HepG2 (cell line): ENCODE measurements at regions not wholly inside any gene's neighbourhood (a gene's known extent, or its start where the extent isn't known, plus 50 kb on each side); places are given as distances from the start of the nearest gene placed in this dataset.

Experiments used
- ATF1 ChIP-seq: IDR thresholded peaks from 2 replicates; pipeline ENCODE4 v1.6.1; 2016; ENCODE audit warnings: mild to moderate bottlenecking, control low read depth
- EP300 ChIP-seq, 3 experiments: sonication (generic) in 1 of 3; formaldehyde crosslinking in 1 of 3; IDR thresholded peaks; 2 replicates each; pipeline versions ENCODE4 v1.5.1 to v1.6.1; 2011 to 2020; ENCODE audit warnings: low read depth in 2 of 3, low read length in 2 of 3, borderline replicate concordance in 1 of 3, improper control_type of control experiment in 1 of 3, mild to moderate bottlenecking in 1 of 3, missing genetic modification reagents in 1 of 3, moderate library complexity in 1 of 3
- EZH2 ChIP-seq: conservative IDR thresholded peaks from 2 replicates; pipeline ENCODE4 v1.6.1; 2012; ENCODE audit warnings: mild to moderate bottlenecking, low read depth, low read length, moderate library complexity
- FOXO1 ChIP-seq: sonication (generic); formaldehyde crosslinking; IDR thresholded peaks from 2 replicates; pipeline ENCODE4 v1.4.0; 2020; ENCODE audit warnings: missing genetic modification reagents
- GATAD2A ChIP-seq: IDR thresholded peaks from 2 replicates; pipeline ENCODE4 v1.6.1; 2016
- HIC2 ChIP-seq: sonication (generic); formaldehyde crosslinking; IDR thresholded peaks from 2 replicates; pipeline ENCODE4 v1.9.0; 2022; ENCODE audit warnings: low read depth, missing genetic modification reagents
- HMGXB3 ChIP-seq: sonication (generic); formaldehyde crosslinking; IDR thresholded peaks from 2 replicates; pipeline ENCODE4 v1.4.0; 2020; ENCODE audit warnings: missing genetic modification reagents, borderline replicate concordance
- HNRNPH1 ChIP-seq: fragments of 200-400 bp; formaldehyde crosslinking; optimal IDR thresholded peaks from 2 replicates; pipeline ENCODE3; 2017; ENCODE audit warnings: mild to moderate bottlenecking, low read depth, low read length
- KLF16 ChIP-seq, 2 experiments: sonication (generic) in 1 of 2; formaldehyde crosslinking in 1 of 2; IDR thresholded peaks; 2 replicates each; pipeline versions ENCODE4 v1.6.1 to v1.8.0; 2016 to 2023; ENCODE audit warnings: missing genetic modification reagents in 2 of 2, missing compliant biosample characterization in 1 of 2
- LCORL ChIP-seq, 2 experiments: fragments of 450-650 bp in 1 of 2; sonication (generic) in 1 of 2; formaldehyde crosslinking in 1 of 2; IDR thresholded peaks; 2 replicates each; pipeline versions ENCODE4 v1.5.0 to v1.6.1; 2017 to 2020; ENCODE audit warnings: antibody characterized with exemption in 1 of 2, missing genetic modification reagents in 1 of 2
- MIER3 ChIP-seq: IDR thresholded peaks from 2 replicates; pipeline ENCODE4 v1.6.1; 2016; ENCODE audit warnings: missing compliant biosample characterization, borderline replicate concordance
- RELA ChIP-seq: sonication (generic); formaldehyde crosslinking; IDR thresholded peaks from 2 replicates; pipeline ENCODE4 v1.4.0; 2020; ENCODE audit warnings: missing genetic modification reagents
- SIX1 ChIP-seq: sonication (generic); formaldehyde crosslinking; IDR thresholded peaks from 2 replicates; pipeline ENCODE4 v1.4.0; 2020; ENCODE audit warnings: missing genetic modification reagents, borderline replicate concordance
- SMAD3 ChIP-seq: sonication (generic); formaldehyde crosslinking; IDR thresholded peaks from 2 replicates; pipeline ENCODE4 v1.4.0; 2020; ENCODE audit warnings: missing genetic modification reagents
- SRF ChIP-seq: IDR thresholded peaks from 2 replicates; pipeline ENCODE4 v1.6.1; 2011; ENCODE audit warnings: mild to moderate bottlenecking, low read depth, low read length, moderate library complexity
- TARDBP ChIP-seq: sonication (generic); formaldehyde crosslinking; IDR thresholded peaks from 2 replicates; pipeline ENCODE4 v1.8.0; 2022; ENCODE audit warnings: mild to moderate bottlenecking, missing genetic modification reagents
- TBL1XR1 ChIP-seq: fragments of 150-350 bp; IDR thresholded peaks from 2 replicates; pipeline ENCODE4 v1.6.1; 2014; ENCODE audit warnings: borderline replicate concordance, low read length; ENCODE audit not compliant: partially characterized antibody
- TCF7L2 ChIP-seq: IDR thresholded peaks from 2 replicates; pipeline ENCODE4 v1.6.1; 2011; ENCODE audit warnings: mild to moderate bottlenecking, low read depth, low read length, moderate library complexity
- ZBTB25 ChIP-seq: IDR thresholded peaks from 2 replicates; pipeline ENCODE4 v1.6.1; 2018; ENCODE audit warnings: missing genetic modification reagents
- ZFP91 ChIP-seq: sonication (generic); formaldehyde crosslinking; IDR thresholded peaks from 2 replicates; pipeline ENCODE4 v1.9.0; 2022; ENCODE audit warnings: missing genetic modification reagents, mild to moderate bottlenecking, borderline replicate concordance
- ZNF136 ChIP-seq: sonication (generic); formaldehyde crosslinking; IDR thresholded peaks from 2 replicates; pipeline ENCODE4 v1.8.1; 2022; ENCODE audit warnings: low read depth, mild to moderate bottlenecking, moderate library complexity, missing genetic modification reagents

GRCh38 chr5:99721506-99721905, 792.7 kb upstream of the CHD1 start (continued):
- TF ChIP-seq HMGXB3 (CRISPR knock-in tag) (0 out of 2 replicates have a peak, but pooled peaks have one; percentile 36), ZFP91 (CRISPR knock-in tag) (no peak), HIC2 (CRISPR knock-in tag) (no peak), EZH2 (no peak), SMAD3 (peak; percentile 40; the same call in 1 of the 2 replicates), KLF16 (CRISPR knock-in tag; IDR thresholded peaks at IDR 0.05) (0 out of 4 replicates have a peak, but pooled peaks of 1 of the 2 experiments have one; percentile 43), SRF (no peak), ZBTB25 (CRISPR knock-in tag) (0 out of 2 replicates have a peak, but pooled peaks have one; percentile 33), SIX1 (CRISPR knock-in tag) (peak; percentile 73; the same call in 1 of the 2 replicates), HNRNPH1 (no peak), TCF7L2 (peak; percentile 21; the same call in 1 of the 2 replicates), TARDBP (CRISPR knock-in tag) (peak; percentile 55; the same call in 1 of the 2 replicates), MIER3 (CRISPR knock-in tag) (peak; percentile 52; the same call in 1 of the 2 replicates), LCORL (IDR thresholded peaks at IDR 0.05) (0 out of 2 replicates have a peak, but pooled peaks have one; percentile 52), LCORL (CRISPR knock-in tag; IDR thresholded peaks at IDR 0.05) (peak; percentile 43; the same call in 1 of the 2 replicates), GATAD2A (CRISPR knock-in tag) (peak; percentile 87), ZNF136 (CRISPR knock-in tag) (no peak), ATF1 (CRISPR knock-in tag) (peak; percentile 47; the same call in 1 of the 2 replicates), FOXO1 (peak; percentile 78; the same call in 1 of the 2 replicates), TBL1XR1 (peak; percentile 16), RELA (CRISPR knock-in tag) (no peak), EP300 (IDR thresholded peaks at IDR 0.05; ENCODE audit: low read depth in 2 of 2, low read length in 2 of 2) (peak in 1 of 2 experiments; percentile 81; a peak in 2 of 4 replicates), EP300 (CRISPR knock-in tag; IDR thresholded peaks at IDR 0.05; ENCODE audit: borderline replicate concordance) (no peak)
